CD4-positive, alpha-beta T cell (primary cell): ENCODE measurements at regions not wholly inside any gene's neighbourhood (a gene's known extent, or its start where the extent isn't known, plus 50 kb on each side); places are given as distances from the start of the nearest gene placed in this dataset.

Source experiments
- ATAC-seq: fragments of 200-7000 bp; cut with Tn5 transposase; one replicate; pipeline ENCODE4 v1.10.0; 2022; ENCODE audit warnings: mild to moderate bottlenecking; ENCODE audit not compliant: poor library complexity
- CTCF ChIA-PET: fragments of 350-600 bp; sonication (Branson Sonifier 250); formaldehyde crosslinking; loops from one replicate; lab custom pipeline; 2021; ENCODE audit warnings: antibody characterized with exemption, inconsistent platforms; lab: Charles Lee
- POLR2A ChIA-PET: fragments of 350-600 bp; sonication (Branson Sonifier 250); formaldehyde crosslinking; loops from one replicate; lab custom pipeline; 2021; ENCODE audit warnings: antibody characterized with exemption, inconsistent platforms; lab: Charles Lee
- DNase-seq, 14 experiments: peaks; one replicate each; pipeline ENCODE4 v3.0.0-alpha.2; 2013 to 2020; ENCODE audit warnings: mixed read lengths in 2 of 14
- H3K27ac ChIP-seq, 2 donors: one replicate each; pipeline versions ENCODE4 v1.5.1 to v1.7.0; 2013; ENCODE audit warnings: low read length in 2 of 2, low read depth in 1 of 2, mild to moderate bottlenecking in 1 of 2
- H3K27me3 ChIP-seq, 2 experiments: 1 replicate in 1 of 2; 2 replicates in 1 of 2; pipeline versions ENCODE4 v1.6.1 to v1.7.0; 2013; ENCODE audit warnings: low read length in 2 of 2, control low read depth in 1 of 2, mild to moderate bottlenecking in 1 of 2, moderate library complexity in 1 of 2; ENCODE audit not compliant: insufficient read depth in 2 of 2, control insufficient read depth in 1 of 2
- H3K36me3 ChIP-seq: one replicate; pipeline ENCODE4 v1.6.1; 2013; ENCODE audit warnings: low read length, control low read depth; ENCODE audit not compliant: insufficient read depth
- H3K4me1 ChIP-seq: one replicate; pipeline ENCODE4 v1.6.1; 2013; ENCODE audit warnings: low read length, control low read depth; ENCODE audit not compliant: insufficient read depth
- H3K4me3 ChIP-seq: one replicate; pipeline ENCODE4 v1.5.1; 2013; ENCODE audit warnings: mild to moderate bottlenecking, low read length, moderate library complexity
- H3K9me3 ChIP-seq, 2 experiments: 1 replicate in 1 of 2; 2 replicates in 1 of 2; pipeline versions ENCODE4 v1.6.1 to v1.7.0; 2013; ENCODE audit warnings: low read length in 2 of 2, mild to moderate bottlenecking in 2 of 2, control low read depth in 1 of 2, moderate library complexity in 1 of 2; ENCODE audit not compliant: control insufficient read depth in 1 of 2, insufficient read depth in 1 of 2
- H3K27ac Mint-ChIP-seq: one replicate; pipeline ENCODE4 v1.8.0; 2020; ENCODE audit warnings: mixed read lengths
- H3K27me3 Mint-ChIP-seq: one replicate; pipeline ENCODE4 v1.8.0; 2021; ENCODE audit warnings: mixed read lengths
- H3K36me3 Mint-ChIP-seq: one replicate; pipeline ENCODE4 v1.8.0; 2021; ENCODE audit warnings: low read depth, mixed read lengths
- H3K4me1 Mint-ChIP-seq: one replicate; pipeline ENCODE4 v1.8.0; 2021; ENCODE audit warnings: low read depth, mixed read lengths
- H3K4me3 Mint-ChIP-seq: one replicate; pipeline ENCODE4 v1.8.0; 2020; ENCODE audit warnings: mild to moderate bottlenecking, mixed read lengths
- H3K9me3 Mint-ChIP-seq: one replicate; pipeline ENCODE4 v1.8.0; 2020; ENCODE audit warnings: mixed read lengths
- CTCF ChIP-seq: fragments of 200-600 bp; IDR thresholded peaks from one replicate; pipeline ENCODE4 v1.8.0; 2022; ENCODE audit warnings: antibody characterized with exemption, mild to moderate bottlenecking
- intact Hi-C, 2 experiments: fragments of 100-400 bp; cut with DNase I in 1 of 2; cut with micrococcal nuclease in 1 of 2; formaldehyde crosslinking; loops; one replicate each; pipeline versions ENCODE4 v1.15.1 to v1.9.0; 2023 to 2025; cut with DNase I, micrococcal nuclease

GRCh38 chr5:57420801-57421200, 61.8 kb downstream of the ACTBL2 start:
- H3K36me3 ChIP-seq = no peaks in the 10 kb centered on the region
- ATAC-seq = no peak
- intact Hi-C loops = no loop called here
- H3K27me3 Mint-ChIP-seq = no peaks in the 10 kb centered on the region
- H3K4me3 ChIP-seq = no peak overlapping the region
- H3K4me1 Mint-ChIP-seq = no peaks in the 10 kb centered on the region
- H3K27ac ChIP-seq = no peak overlapping the region
- H3K36me3 Mint-ChIP-seq = no peaks in the 10 kb centered on the region
- H3K4me3 Mint-ChIP-seq = no peak overlapping the region
- H3K9me3 Mint-ChIP-seq = no peaks in the 10 kb centered on the region
- ChIA-PET POLR2A (no interaction called here), CTCF (no interaction called here)
- DNase-seq = no peak
- H3K27me3 ChIP-seq = no peaks in the 10 kb centered on the region
- TF ChIP-seq CTCF = no peak
- H3K4me1 ChIP-seq = no peaks in the 10 kb centered on the region
- H3K9me3 ChIP-seq = peaks cover 0 to 17% of the 10 kb centered on the region in 2 experiments
- H3K27ac Mint-ChIP-seq = no peak overlapping the region

GRCh38 chr5:57417971-57418370, 64.6 kb downstream of the ACTBL2 start:
- Mint-ChIP-seq H3K9me3 (no peaks in the 10 kb centered on the region), H3K4me3 (no peak overlapping the region), H3K27me3 (no peaks in the 10 kb centered on the region), H3K27ac (no peak overlapping the region), H3K36me3 (no peaks in the 10 kb centered on the region), H3K4me1 (no peaks in the 10 kb centered on the region)
- CTCF ChIA-PET = no interaction called here
- Histone ChIP-seq H3K9me3 (peaks cover 0 to 9% of the 10 kb centered on the region in 2 experiments), H3K27ac (no peak overlapping the region), H3K4me1 (no peaks in the 10 kb centered on the region), H3K27me3 (no peaks in the 10 kb centered on the region), H3K36me3 (no peaks in the 10 kb centered on the region), H3K4me3 (no peak overlapping the region)
- ATAC-seq (no peak), DNase-seq (no peak)
- intact Hi-C loops = loop anchor here in 1 of 2 experiments (10.0 kb wide), 1 partner anchor 1047 kb away; the partner anchor contains the start of gene PLK2
- no peak for TF ChIP-seq CTCF
- POLR2A ChIA-PET = no interaction called here

- Histone ChIP-seq H3K27ac (no peak overlapping the region), H3K27me3 (no peaks in the 10 kb centered on the region), H3K4me1 (no peaks in the 10 kb centered on the region), H3K36me3 (no peaks in the 10 kb centered on the region), H3K9me3 (peaks cover 0 to 3% of the 10 kb centered on the region in 2 experiments), H3K4me3 (no peak overlapping the region)
- CTCF ChIA-PET = no interaction called here
- no peaks in the 10 kb centered on the region for H3K27me3 Mint-ChIP-seq
- DNase-seq = no peak
- no peak for ATAC-seq
- intact Hi-C loops = loop anchor here in 1 of 2 experiments (10.0 kb wide), 1 partner anchor 1047 kb away; the partner anchor contains the start of gene PLK2
- H3K9me3 Mint-ChIP-seq = no peaks in the 10 kb centered on the region
- no peak overlapping the region for H3K4me3 Mint-ChIP-seq
- POLR2A ChIA-PET = no interaction called here
- TF ChIP-seq CTCF = no peak
- H3K4me1 Mint-ChIP-seq = no peaks in the 10 kb centered on the region
- H3K36me3 Mint-ChIP-seq = no peaks in the 10 kb centered on the region
- H3K27ac Mint-ChIP-seq = no peak overlapping the region
Measured at GRCh38 chr5:57417320-57417719, 65.3 kb downstream of the ACTBL2 start.
